Heart left ventricle (tissue), 16 donors: ENCODE measurements at regions not wholly inside any gene's neighbourhood (a gene's known extent, or its start where the extent isn't known, plus 50 kb on each side); places are given as distances from the start of the nearest gene placed in this dataset.

ENCODE experiments used
- ATAC-seq, 4 donors: fragments of 200-7000 bp; cut with Tn5 transposase; one replicate each; pipeline ENCODE4 v1.9.1; 2020 to 2022; ENCODE audit warnings: moderate library complexity in 4 of 4, mild to moderate bottlenecking in 3 of 4, moderate number of reproducible peaks in 1 of 4
- DNase-seq, 5 donors: peaks; one replicate each; pipeline ENCODE4 v3.0.0-alpha.2; 2020
- H3K27ac ChIP-seq, 12 donors: fragments of 200-600 bp; sonication (generic) in 4 of 12; one replicate each; pipeline versions ENCODE4 v1.5.0 to v1.8.0; 2016 to 2022; ENCODE audit warnings: mild to moderate bottlenecking in 2 of 12
- H3K27me3 ChIP-seq, 9 donors: fragments of 200-600 bp; sonication (generic) in 2 of 9; one replicate each; pipeline versions ENCODE4 v1.5.1 to v1.8.0; 2016 to 2022; ENCODE audit warnings: mild to moderate bottlenecking in 3 of 9
- H3K36me3 ChIP-seq, 9 donors: fragments of 200-600 bp; sonication (generic) in 2 of 9; one replicate each; pipeline versions ENCODE4 v1.5.0 to v1.8.0; 2018 to 2022; ENCODE audit warnings: mild to moderate bottlenecking in 2 of 9
- H3K4me1 ChIP-seq, 12 donors: fragments of 200-600 bp; sonication (generic) in 4 of 12; one replicate each; pipeline versions ENCODE4 v1.5.0 to v1.8.0; 2016 to 2022; ENCODE audit warnings: mild to moderate bottlenecking in 3 of 12
- H3K4me3 ChIP-seq, 12 donors: fragments of 200-600 bp; sonication (generic) in 4 of 12; one replicate each; pipeline versions ENCODE4 v1.5.0 to v1.8.0; 2017 to 2022; ENCODE audit warnings: mild to moderate bottlenecking in 9 of 12, moderate library complexity in 4 of 12
- H3K9me3 ChIP-seq, 12 donors: fragments of 200-600 bp; sonication (generic) in 4 of 12; one replicate each; pipeline versions ENCODE4 v1.5.0 to v1.8.0; 2016 to 2022; ENCODE audit warnings: mild to moderate bottlenecking in 1 of 12
- POLR2A ChIP-seq, 2 donors: fragments of 450-650 bp; IDR thresholded peaks; one replicate each; pipeline ENCODE4 v1.6.1; 2017; ENCODE audit warnings: antibody characterized with exemption in 2 of 2, mild to moderate bottlenecking in 2 of 2, moderate library complexity in 2 of 2
- WGBS, 4 donors: extraction: QIAGEN DNeasy Blood & Tissue Kit in 2 of 4; methylation state at CpG; one replicate each; pipeline versions ENCODE4 v1.1.5 to v1.1.7; 2013 to 2018; 5-methylcytosine and 5-hydroxymethylcytosine counted together
- intact Hi-C, 10 donors: fragments of 100-400 bp; cut with DNase I; formaldehyde crosslinking; loops; one replicate each; pipeline versions ENCODE4 v1.11.1 to v1.14.2; 2022
- TF ChIP-seq, protein P1 (sequence below), 12 donors: fragments of 200-600 bp; sonication (generic) in 4 of 12; IDR thresholded peaks; one replicate each; pipeline versions ENCODE4 v1.5.0 to v1.8.0; 2018 to 2022; ENCODE audit warnings: antibody characterized with exemption in 12 of 12, mild to moderate bottlenecking in 5 of 12
- donor health status: ischemic (EF 13 %, LVEDD 7.1; RV severe dilation, severe dysfunction).
- donor health status: healthy with polysubstance abuse.
- donor health status: DM: no; HTN: yes; CAD: no.
- donor health status: DM: no; HTN: no; CAD: no.
- donor health status: ischemic (EF 25% LVEDD 6.9; RV normal size, moderate dysfunction).
- donor health status: ischemic (EF 25% LVEDD 5.7; RV mildly dilated, moderate dysfunction).
- donor health status: healthy.
- donor health status: DM: yes; HTN: yes; CAD: no.
- donor health status: ischemic (EF 35%, LVEDD 5.7; RV mildly dilated, moderate dysfunction).
- donor health status: nonischemic (EF 11% LVEDD 7.7; RV severe dilation, severe dysfunction).
- donor health status: DM: yes; HTN: yes; CAD: no.
- donor health status: PGD.
- donor health status: ischemic (EF 29% LVEDD 5.4; RV normal size, mild dysfunction).
- donor health status: nonischemic (EF 23%, LVEDD 6.1; RV moderate dilation, normal function).

DNA sequence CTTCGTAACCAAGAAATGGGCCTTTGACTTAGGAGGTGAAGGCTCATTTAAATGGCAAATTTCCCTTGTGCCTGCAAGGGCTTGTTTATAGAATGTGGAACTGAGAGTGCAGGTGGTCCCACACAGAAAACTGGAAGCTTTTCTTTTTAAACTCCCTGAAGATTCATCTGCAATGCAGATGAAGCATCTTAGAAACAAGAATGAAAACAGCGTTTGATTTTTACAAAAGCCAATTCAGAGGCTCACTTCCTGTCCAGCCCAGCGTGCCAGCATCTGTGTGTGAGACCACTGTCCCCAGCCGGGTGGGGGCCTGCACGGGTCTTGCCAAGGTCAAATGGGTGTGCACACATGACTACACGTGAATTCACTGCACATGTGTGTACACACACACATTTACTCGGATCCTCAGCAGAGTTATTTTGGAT is 94.7 kb downstream of the LINGO1 start:
- H3K4me1 ChIP-seq, result peaks cover 4 to 47% (median 38%) of the 10 kb centered on the region in 12 donors
- intact Hi-C loops, result loop anchor here in 2 of 10 donors (2.0 to 5.0 kb wide), 2 partner anchors 36 to 119 kb away; no protein-coding TSS in a partner anchor

DNA sequence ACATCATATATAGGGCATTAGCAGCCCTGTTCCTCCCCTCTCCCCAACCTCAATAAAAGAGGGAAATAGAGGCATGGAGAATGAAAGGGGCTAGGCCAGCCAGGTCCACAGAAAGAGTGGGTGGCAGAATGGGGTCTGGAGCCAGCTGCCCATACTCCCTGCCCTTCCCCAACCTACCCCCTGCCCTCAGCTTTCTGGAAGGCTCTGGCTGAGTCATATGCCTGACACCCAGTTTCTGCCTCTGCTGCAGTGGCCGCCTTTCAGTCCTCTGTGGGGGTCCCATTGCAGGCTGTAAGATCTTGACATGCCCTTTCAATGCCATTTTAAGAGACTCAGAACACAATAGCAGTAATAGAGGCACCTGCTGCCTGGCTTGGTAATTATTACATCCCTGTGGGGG is 95.7 kb downstream of the LINGO1 start:
- Histone ChIP-seq H3K4me1 (peaks cover 0 to 38% (median 30%) of the 10 kb centered on the region in 12 donors), H3K27me3 (no peaks in the 10 kb centered on the region), H3K9me3 (no peaks in the 10 kb centered on the region), H3K4me3 (no peak overlapping the region), H3K36me3 (no peaks in the 10 kb centered on the region), H3K27ac (no peak overlapping the region)
- TF ChIP-seq POLR2A (IDR thresholded peaks at IDR 0.05), result no peak
- TF ChIP-seq, protein P1, sequence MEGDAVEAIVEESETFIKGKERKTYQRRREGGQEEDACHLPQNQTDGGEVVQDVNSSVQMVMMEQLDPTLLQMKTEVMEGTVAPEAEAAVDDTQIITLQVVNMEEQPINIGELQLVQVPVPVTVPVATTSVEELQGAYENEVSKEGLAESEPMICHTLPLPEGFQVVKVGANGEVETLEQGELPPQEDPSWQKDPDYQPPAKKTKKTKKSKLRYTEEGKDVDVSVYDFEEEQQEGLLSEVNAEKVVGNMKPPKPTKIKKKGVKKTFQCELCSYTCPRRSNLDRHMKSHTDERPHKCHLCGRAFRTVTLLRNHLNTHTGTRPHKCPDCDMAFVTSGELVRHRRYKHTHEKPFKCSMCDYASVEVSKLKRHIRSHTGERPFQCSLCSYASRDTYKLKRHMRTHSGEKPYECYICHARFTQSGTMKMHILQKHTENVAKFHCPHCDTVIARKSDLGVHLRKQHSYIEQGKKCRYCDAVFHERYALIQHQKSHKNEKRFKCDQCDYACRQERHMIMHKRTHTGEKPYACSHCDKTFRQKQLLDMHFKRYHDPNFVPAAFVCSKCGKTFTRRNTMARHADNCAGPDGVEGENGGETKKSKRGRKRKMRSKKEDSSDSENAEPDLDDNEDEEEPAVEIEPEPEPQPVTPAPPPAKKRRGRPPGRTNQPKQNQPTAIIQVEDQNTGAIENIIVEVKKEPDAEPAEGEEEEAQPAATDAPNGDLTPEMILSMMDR (IDR thresholded peaks at IDR 0.05), result no peak
- no peak for DNase-seq
- intact Hi-C loops, result loop anchor here in 1 of 10 donors (5.0 kb wide), 1 partner anchor 35 kb away; no protein-coding TSS in a partner anchor
- no peak for ATAC-seq
- WGBS, 4 donors, result 89 to 100% (median 100%) methylated on average over 1 of the region's 1 CpG

More for the DNA sequence above, 94.7 kb downstream of the LINGO1 start:
- Histone ChIP-seq H3K4me3 (no peak overlapping the region), H3K27me3 (no peaks in the 10 kb centered on the region), H3K9me3 (no peaks in the 10 kb centered on the region), H3K27ac (peak overlapping the region in 3 of 12 donors; percentile 25 to 30 (median 30)), H3K36me3 (no peaks in the 10 kb centered on the region)
- TF ChIP-seq, protein P1 (IDR thresholded peaks at IDR 0.05), result no peak
- no peak for TF ChIP-seq POLR2A (IDR thresholded peaks at IDR 0.05)
- WGBS, 4 donors, result 31 to 61% (median 47%) methylated on average over 7 of the region's 7 CpGs
- ATAC-seq (no peak), DNase-seq (peak in 1 of 5 donors; percentile 27)

DNA sequence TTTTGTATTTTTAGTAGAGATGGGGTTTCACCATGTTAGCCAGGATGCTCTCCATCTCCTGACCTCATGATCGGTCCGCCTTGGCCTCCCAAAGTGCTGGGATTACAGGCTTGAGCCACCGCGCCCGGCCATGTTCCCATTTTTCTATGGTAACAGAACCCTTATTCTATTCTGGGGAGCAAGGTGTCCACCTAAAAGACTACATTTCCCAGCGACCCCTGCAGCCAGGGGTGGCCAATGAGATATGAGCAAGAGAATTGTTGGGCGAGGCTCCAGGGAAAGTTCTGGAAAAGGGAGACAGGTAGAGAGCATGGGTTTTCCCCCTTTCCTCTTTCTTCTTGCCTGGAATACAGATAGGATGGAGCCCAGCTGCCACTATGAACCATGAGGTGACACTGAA is 96.9 kb downstream of the LINGO1 start:
- H3K27ac ChIP-seq, result no peak overlapping the region
- WGBS, 4 donors, result 94 to 99% (median 97%) methylated on average over 7 of the region's 7 CpGs
- no peaks in the 10 kb centered on the region for H3K27me3 ChIP-seq
- no peak for TF ChIP-seq POLR2A (IDR thresholded peaks at IDR 0.05)
- TF ChIP-seq, protein P1 (IDR thresholded peaks at IDR 0.05), result no peak
- no peaks in the 10 kb centered on the region for H3K9me3 ChIP-seq
- intact Hi-C loops, result loop anchor here in 1 of 10 donors (5.0 kb wide), 1 partner anchor 34 kb away; no protein-coding TSS in a partner anchor
- peak in 1 of 5 donors; percentile 20 for DNase-seq
- no peaks in the 10 kb centered on the region for H3K36me3 ChIP-seq
- H3K4me3 ChIP-seq, result no peak overlapping the region
- H3K4me1 ChIP-seq, result peaks cover 0 to 26% (median 18%) of the 10 kb centered on the region in 12 donors
- no peak for ATAC-seq
